Neural progenitor cell (in vitro differentiated cells): ENCODE measurements at regions not wholly inside any gene's neighbourhood (a gene's known extent, or its start where the extent isn't known, plus 50 kb on each side); places are given as distances from the start of the nearest gene placed in this dataset.
A peak's percentile ranks its signal among the peaks of the same experiment; 100 is the strongest.

Experiments used
- CTCF ChIP-seq: fragments of 200-600 bp; sonication (generic); IDR thresholded peaks from 2 replicates; pipeline ENCODE4 v1.5.1; 2017; ENCODE audit warnings: antibody characterized with exemption, mild to moderate bottlenecking
- EZH2 ChIP-seq: fragments of 200-600 bp; sonication (generic); IDR thresholded peaks from 2 replicates; pipeline ENCODE4 v1.6.1; 2017; ENCODE audit warnings: antibody characterized with exemption, mild to moderate bottlenecking, moderate library complexity

GRCh38 chr14:22163051-22163450, 426.0 kb downstream of the DAD1 start:
- TF ChIP-seq CTCF: peak; percentile 46
- TF ChIP-seq EZH2: no peak
